HG03439 (cell line): ENCODE measurements at regions not wholly inside any gene's neighbourhood (a gene's known extent, or its start where the extent isn't known, plus 50 kb on each side); places are given as distances from the start of the nearest gene placed in this dataset.
"Not testable (repeated sequence)": the region's sequence is repeated elsewhere in the genome, so short reads cannot be mapped to it uniquely, and the experiment has no call there.

Experiments
- ATAC-seq: cut with Tn5 transposase; IDR thresholded peaks from one replicate; pipeline ENCODE4 v1.9.1; 2021; ENCODE audit warnings: mild to moderate bottlenecking, moderate library complexity; ENCODE audit not compliant: unreplicated experiment

DNA sequence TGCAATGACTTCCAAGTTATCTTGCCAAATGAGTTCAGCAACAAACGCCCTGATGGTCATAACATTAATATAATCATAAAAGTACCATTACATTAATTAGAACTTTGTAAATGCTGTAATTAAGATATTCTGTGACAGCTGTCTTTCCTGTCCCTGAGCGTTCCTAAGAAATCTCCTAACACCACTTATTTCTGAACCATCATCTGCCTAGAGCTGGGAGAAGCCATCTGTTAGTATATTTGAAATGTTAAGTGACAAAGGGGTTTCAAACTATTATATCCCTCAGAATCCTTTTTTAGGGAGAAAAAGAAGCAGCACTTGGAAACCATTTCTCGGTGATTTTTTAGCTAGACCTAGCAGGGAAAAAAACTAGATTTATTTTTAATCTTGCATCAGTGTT, 657.5 kb downstream of the FAM181B start:
- no peak for ATAC-seq

GRCh38 chr11:82059505-82059904, 674.2 kb downstream of the FAM181B start:
- no peak for ATAC-seq

DNA sequence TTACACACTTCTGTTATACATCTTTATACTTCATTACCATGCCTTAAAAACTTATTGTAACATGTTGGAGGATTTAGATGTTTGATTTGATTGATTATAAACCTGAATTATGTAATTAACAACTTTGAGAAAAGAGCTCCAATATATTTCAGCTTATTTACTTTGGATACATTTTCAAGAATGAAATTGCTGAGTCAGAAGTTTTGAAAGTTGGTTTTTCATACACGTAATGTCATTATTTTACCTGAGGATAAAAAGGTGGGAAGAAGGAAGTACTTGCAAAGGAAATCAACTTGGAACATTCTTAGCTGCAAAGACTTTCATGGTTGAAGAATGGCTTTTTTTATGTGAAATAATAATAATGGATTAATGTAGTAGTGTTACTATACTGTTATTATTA, 677.2 kb downstream of the FAM181B start:
- ATAC-seq, result no peak

DNA sequence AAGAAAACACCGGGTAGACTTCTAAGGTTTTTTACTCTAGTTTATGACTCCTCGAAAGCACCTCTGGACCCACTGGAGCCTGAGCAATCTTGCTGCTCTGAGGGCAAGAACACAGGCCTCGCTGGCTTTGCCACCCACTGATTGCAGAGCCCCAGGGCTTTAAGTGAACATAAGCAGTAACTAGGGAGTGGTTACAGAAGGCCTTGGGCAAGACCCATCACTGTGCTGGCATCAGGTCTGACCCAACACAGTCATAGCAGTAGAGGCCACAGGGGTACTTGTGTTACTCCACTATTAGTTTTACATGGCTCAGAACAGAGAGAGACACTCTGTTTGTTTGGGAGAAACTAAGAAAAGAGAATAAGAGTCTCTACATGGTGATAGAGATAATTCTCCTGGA, 684.5 kb downstream of the FAM181B start:
- no peak for ATAC-seq

GRCh38 chr11:82047200-82047599, 686.5 kb downstream of the FAM181B start:
- ATAC-seq, result no peak

GRCh38 chr11:82046778-82047177, 686.9 kb downstream of the FAM181B start:
- no peak for ATAC-seq

DNA sequence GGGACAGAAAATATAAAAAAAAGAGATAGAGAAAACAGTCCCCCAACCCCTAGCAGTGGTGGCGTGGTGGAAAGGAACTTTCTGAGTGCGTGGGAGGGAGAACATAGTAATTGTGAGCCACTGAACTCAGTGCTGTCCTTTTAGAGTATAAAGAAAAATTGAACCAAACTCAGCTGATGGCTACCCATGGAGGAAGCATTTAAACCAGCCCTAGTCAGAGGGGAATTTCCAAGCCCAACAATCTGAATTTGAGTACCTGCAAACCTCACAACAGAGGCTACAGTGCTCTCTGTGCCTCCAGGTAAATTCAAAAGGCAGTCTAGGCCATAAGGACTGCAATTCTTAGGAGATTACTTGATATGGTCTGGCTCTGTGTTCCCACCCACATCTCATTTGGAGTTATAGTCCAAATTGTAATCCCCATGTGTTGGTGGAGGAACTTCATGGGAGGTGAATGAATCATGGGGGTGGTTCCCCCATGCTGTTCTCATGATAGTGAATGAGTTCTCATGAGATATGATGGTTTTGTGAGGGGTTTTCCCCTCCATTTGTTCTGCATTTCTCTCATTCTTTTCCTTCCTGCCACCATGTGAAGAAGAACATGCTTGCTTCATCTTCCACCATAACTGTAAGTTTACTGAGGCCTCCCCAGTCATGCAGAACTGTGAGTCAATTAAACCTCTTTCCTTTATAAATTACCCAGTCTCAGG, 687.8 kb downstream of the FAM181B start:
- ATAC-seq, result no peak

- ATAC-seq, result no peak
Measured at GRCh38 chr11:82043316-82043715, 690.3 kb downstream of the FAM181B start.

GRCh38 chr11:82041764-82042163, 691.9 kb downstream of the FAM181B start:
- ATAC-seq, result no peak

DNA sequence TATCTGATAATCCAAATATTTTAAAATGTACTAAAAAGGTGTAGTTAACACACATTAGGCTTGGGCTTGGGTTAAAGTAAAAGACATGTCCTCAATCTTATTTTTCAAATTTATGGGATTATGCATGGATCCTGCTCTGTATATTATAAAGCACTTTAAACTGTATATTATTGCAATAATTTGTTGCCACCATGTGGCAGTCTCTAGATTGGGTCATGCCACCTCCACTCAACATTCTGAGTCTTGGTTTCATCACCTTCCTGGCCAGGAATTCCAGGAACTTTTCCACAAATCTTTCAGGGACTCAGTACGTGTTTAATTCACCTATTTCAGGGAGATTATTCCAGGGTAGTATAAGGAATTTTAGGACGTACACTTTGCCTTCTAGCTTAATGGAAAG, 695.5 kb downstream of the FAM181B start:
- no peak for ATAC-seq

DNA sequence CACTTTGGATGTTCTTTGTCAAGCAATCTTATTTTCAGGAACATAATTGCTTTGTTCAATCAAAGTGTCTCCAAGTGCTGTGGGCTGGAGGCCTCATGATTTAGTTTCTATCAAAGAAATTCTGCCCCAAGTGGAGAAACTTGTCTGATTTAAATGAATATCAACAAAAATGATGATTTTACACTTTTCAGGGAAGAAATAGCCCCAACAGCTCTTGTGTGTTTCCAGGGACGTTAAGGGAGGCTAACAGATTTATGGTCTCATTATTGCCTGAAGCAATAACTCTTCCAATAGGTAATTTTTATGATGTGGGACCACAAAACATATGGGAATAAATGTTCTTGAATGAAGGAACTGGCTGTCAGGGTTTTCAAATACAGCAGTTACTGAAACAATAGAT, 699.1 kb downstream of the FAM181B start:
- ATAC-seq, result no peak

GRCh38 chr11:82027335-82027734, 706.3 kb downstream of the FAM181B start:
- ATAC-seq, result not testable (repeated sequence)

- no peak for ATAC-seq
Measured at GRCh38 chr11:82024760-82025159, 708.9 kb downstream of the FAM181B start.

- no peak for ATAC-seq
Measured at GRCh38 chr11:82012276-82012675, 721.4 kb downstream of the FAM181B start.

DNA sequence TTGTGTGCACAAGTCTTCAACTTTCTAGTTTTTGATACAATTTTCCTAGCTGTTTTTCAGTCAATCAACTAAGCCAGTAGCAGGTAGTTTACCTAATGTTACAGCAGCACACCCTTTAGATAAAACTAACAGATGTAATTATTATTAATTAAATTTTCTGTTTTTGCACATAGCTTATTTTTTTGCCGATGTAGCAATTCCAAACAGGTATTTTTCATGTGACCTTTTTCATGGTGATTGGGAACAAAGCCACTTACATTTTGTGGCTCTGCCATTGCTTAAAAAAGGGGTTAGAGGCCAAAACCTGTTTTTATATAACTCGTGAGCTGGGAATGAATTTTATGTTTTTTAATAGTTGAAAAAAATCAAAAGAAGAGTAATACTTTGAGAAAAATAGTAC, 724.5 kb downstream of the FAM181B start:
- ATAC-seq, result no peak

DNA sequence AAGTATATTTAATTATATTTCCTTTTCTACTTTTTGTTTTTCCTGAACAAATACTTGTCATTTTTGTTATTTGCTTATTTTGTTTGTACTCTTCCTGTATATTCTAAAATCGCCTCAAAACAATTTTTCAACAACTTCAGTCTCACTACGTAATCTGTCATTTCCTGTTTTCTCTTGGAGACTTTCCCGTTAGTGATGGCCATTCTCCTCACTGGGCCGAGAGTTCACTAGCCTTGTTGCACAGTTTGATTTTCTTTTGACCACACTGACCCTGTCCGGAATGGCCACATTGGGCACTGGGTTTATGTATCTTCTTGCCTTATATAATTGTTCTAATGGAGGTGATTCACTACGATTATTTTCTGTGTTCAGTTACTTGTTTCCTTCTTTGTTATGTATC, 726.1 kb downstream of the FAM181B start:
- ATAC-seq, result no peak

- no peak for ATAC-seq
Measured at GRCh38 chr11:82004537-82005213, 729.0 kb downstream of the FAM181B start.

GRCh38 chr11:82003671-82004515, 729.8 kb downstream of the FAM181B start:
- no peak for ATAC-seq

DNA sequence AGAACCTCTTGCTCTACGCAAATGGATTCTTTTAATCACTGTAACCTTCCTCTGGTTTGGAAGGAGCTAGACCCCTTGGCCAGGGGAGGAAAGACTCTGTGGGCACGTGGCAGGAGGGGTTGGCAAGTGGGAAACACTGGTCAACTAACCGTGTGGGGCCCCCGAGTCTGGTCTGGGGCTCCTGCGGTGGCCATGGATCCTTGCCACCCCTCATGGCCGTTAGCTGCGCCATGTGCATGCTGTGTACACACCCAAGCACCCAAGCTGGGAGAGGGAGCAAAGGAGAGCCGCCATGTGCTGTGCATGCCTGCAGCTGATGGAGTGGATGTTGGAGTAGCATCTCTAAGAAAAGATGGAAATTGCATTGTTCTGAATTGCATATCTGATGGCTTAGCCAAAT, 730.6 kb downstream of the FAM181B start:
- ATAC-seq, result no peak

- no peak for ATAC-seq
Measured at GRCh38 chr11:81995889-81996288, 737.8 kb downstream of the FAM181B start.

DNA sequence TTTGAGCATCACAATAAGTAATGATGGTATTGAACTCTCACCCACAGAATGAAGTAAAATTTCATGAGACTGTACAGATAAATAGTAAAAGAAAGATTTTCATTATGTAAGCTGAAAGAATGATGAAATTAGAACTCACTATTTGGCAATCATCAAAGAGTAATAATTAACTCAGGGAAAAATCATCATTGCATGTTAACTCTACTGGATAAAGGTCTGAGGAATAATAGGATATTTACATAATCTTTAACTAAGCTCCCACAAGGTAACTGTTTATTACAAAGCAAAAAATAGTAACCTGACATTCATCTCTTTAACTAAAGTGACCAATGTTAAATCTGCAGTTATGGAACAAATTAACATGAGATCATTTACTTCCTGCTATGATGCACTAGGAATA, 739.9 kb downstream of the FAM181B start:
- no peak for ATAC-seq
